ENCODE measurements at regions not wholly inside any gene's neighbourhood (a gene's known extent, or its start where the extent isn't known, plus 50 kb on each side); places are given as distances from the start of the nearest gene placed in this dataset.

DNA sequence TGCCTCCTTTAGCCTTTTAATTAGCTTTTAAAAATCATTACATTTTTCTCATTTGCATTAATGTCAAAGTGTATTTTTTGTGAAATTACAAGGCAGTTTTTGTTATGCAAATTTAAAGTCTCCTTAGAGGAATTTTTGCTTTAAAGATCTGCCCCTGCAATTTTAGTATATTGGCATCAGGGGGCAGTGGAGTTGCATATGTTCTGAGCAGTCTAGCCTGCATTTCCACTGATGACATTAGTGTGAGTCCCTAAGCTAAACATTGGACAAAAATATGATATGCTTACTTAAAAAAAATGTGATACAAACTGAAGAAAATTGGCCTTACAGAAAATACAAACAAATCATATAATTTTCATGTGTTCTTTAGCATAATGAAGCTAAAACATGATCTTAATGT is 426.5 kb downstream of the SLC4A3 start:
- TF ChIP-seq JUND (IDR thresholded peaks at IDR 0.05; ENCODE audit: low read depth): no peak
- DNase-seq (ENCODE audit: low read depth in 1 of 2, low spot score in 1 of 2): no peak
- in situ Hi-C loops (cut with HindIII; ENCODE audit: low pct_unique_long_range_greater_than_20kb, low sequenced_read_pairs): no loop called here

DNA sequence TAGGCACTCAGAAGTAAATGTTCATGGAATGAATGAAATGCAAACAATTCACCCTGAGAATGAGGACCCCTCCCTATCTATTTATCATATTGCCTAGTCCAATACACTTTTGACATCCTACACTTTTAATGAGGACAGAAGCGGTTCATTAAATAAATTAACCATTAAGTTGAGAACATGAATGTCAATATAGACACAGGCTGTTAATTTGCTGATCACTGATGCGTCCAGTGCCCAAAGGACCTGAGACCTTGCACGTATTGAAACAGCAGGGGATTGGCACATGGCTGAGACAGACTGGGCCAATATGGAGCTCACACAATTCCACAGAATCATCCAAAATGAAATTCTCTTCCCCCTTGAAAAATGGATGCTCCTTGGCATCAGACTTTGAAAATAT is 430.0 kb downstream of the SLC4A3 start:
- in situ Hi-C loops (cut with HindIII; ENCODE audit: low pct_unique_long_range_greater_than_20kb, low sequenced_read_pairs): no loop called here
- TF ChIP-seq JUND (IDR thresholded peaks at IDR 0.05; ENCODE audit: low read depth): no peak
- DNase-seq (ENCODE audit: low read depth in 1 of 2, low spot score in 1 of 2): no peak

DNA sequence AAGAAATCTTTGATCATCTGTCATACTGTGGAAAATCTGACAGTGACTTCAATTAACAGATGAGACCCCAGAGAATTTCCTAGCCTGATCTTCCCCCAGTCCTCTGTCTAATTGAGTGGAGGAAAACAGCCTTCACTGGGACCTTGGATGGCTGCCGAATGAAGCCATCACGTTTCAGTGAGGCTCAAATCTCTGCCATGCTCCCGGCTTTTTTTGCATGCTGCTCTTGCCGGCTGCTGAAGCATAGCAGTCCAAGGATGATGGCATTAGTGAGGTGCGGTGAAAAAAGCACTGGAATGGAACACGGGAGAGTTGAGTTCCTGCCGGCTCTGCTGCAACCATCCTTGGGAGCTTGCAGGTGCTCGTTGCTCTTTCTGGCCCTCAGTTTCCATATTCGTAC is 430.5 kb downstream of the SLC4A3 start:
- TF ChIP-seq JUND (IDR thresholded peaks at IDR 0.05; ENCODE audit: low read depth): no peak
- DNase-seq (ENCODE audit: low read depth in 1 of 2, low spot score in 1 of 2): no peak
- in situ Hi-C loops (cut with HindIII; ENCODE audit: low pct_unique_long_range_greater_than_20kb, low sequenced_read_pairs): no loop called here

GRCh38 chr2:220064111-220065030 is 436.9 kb downstream of the SLC4A3 start:
- in situ Hi-C loops (cut with HindIII; ENCODE audit: low pct_unique_long_range_greater_than_20kb, low sequenced_read_pairs): no loop called here
- no peak for TF ChIP-seq JUND (IDR thresholded peaks at IDR 0.05; ENCODE audit: low read depth)
- no peak for DNase-seq (ENCODE audit: low read depth in 1 of 2, low spot score in 1 of 2)

GRCh38 chr2:220065581-220065980 is 438.2 kb downstream of the SLC4A3 start:
- no peak for TF ChIP-seq JUND (IDR thresholded peaks at IDR 0.05; ENCODE audit: low read depth)
- DNase-seq (ENCODE audit: low read depth in 1 of 2, low spot score in 1 of 2): no peak
- in situ Hi-C loops (cut with HindIII; ENCODE audit: low pct_unique_long_range_greater_than_20kb, low sequenced_read_pairs): no loop called here

GRCh38 chr2:220068846-220069245 is 441.4 kb downstream of the SLC4A3 start:
- no peak for DNase-seq (ENCODE audit: low read depth in 1 of 2, low spot score in 1 of 2)
- in situ Hi-C loops (cut with HindIII; ENCODE audit: low pct_unique_long_range_greater_than_20kb, low sequenced_read_pairs): no loop called here
- no peak for TF ChIP-seq JUND (IDR thresholded peaks at IDR 0.05; ENCODE audit: low read depth)

- TF ChIP-seq JUND (IDR thresholded peaks at IDR 0.05; ENCODE audit: low read depth): no peak
- DNase-seq (ENCODE audit: low read depth in 1 of 2, low spot score in 1 of 2): no peak
- in situ Hi-C loops (cut with HindIII; ENCODE audit: low pct_unique_long_range_greater_than_20kb, low sequenced_read_pairs): no loop called here
These were observed 442.9 kb downstream of the SLC4A3 start for GRCh38 chr2:220070349-220070748.

DNA sequence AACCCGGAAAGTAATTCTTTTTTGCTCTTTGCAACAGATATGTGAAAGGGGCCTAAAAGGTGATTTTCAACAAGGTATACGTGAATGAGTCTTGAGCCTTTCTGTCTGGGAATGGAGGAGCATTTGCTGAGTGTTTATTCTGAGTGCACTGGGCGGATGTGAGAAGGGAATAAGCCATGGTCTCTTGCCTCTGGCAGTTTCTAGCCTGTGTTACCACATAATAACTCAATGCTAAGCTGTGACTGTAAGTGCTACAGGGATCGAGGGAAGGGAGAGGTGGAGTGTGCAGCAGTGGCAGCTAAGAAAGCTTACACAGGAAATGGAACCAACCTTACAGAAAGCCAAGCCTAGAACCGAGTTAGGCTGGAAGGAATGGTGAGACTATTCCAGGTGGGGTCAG is 444.3 kb downstream of the SLC4A3 start:
- no peak for TF ChIP-seq JUND (IDR thresholded peaks at IDR 0.05; ENCODE audit: low read depth)
- in situ Hi-C loops (cut with HindIII; ENCODE audit: low pct_unique_long_range_greater_than_20kb, low sequenced_read_pairs): no loop called here
- DNase-seq (ENCODE audit: low read depth in 1 of 2, low spot score in 1 of 2): no peak

DNA sequence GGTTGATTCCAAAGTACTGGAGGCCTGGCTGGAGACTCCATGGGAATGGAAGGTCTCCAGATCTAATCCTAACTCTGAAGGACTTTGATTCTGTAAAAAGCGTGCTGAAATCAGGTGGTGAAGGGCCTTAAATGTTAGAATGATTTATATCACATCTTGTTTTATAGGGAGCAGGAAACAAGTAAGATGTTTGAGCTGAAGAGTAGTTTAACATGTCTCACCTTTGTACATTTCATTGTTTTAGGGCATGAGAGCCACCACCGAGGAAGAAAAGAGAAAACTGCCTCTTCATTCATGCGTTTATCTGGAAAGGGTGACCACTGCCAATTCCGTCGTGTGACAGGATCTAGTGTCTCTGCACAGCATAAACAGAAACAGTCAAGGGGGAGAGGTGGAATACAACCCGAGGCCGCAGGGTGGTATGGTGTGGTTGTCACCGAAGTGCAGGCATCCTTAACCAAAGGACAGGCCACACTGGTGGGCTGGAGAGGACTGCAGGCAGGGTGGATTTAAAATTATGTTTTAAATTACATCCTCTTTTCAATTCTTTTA is 445.3 kb downstream of the SLC4A3 start:
- no peak for TF ChIP-seq JUND (IDR thresholded peaks at IDR 0.05; ENCODE audit: low read depth)
- in situ Hi-C loops (cut with HindIII; ENCODE audit: low pct_unique_long_range_greater_than_20kb, low sequenced_read_pairs): no loop called here
- no peak for DNase-seq (ENCODE audit: low read depth in 1 of 2, low spot score in 1 of 2)

GRCh38 chr2:220075835-220076234 is 448.4 kb downstream of the SLC4A3 start:
- DNase-seq (ENCODE audit: low read depth in 1 of 2, low spot score in 1 of 2): no peak
- in situ Hi-C loops (cut with HindIII; ENCODE audit: low pct_unique_long_range_greater_than_20kb, low sequenced_read_pairs): no loop called here
- no peak for TF ChIP-seq JUND (IDR thresholded peaks at IDR 0.05; ENCODE audit: low read depth)

- TF ChIP-seq JUND (IDR thresholded peaks at IDR 0.05; ENCODE audit: low read depth): peak; percentile 96
- in situ Hi-C loops (cut with HindIII; ENCODE audit: low pct_unique_long_range_greater_than_20kb, low sequenced_read_pairs): no loop called here
- peak; percentile 17 to 96 for DNase-seq (ENCODE audit: low read depth in 1 of 2, low spot score in 1 of 2)
These were observed 449.3 kb downstream of the SLC4A3 start for GRCh38 chr2:220076734-220077133.

DNA sequence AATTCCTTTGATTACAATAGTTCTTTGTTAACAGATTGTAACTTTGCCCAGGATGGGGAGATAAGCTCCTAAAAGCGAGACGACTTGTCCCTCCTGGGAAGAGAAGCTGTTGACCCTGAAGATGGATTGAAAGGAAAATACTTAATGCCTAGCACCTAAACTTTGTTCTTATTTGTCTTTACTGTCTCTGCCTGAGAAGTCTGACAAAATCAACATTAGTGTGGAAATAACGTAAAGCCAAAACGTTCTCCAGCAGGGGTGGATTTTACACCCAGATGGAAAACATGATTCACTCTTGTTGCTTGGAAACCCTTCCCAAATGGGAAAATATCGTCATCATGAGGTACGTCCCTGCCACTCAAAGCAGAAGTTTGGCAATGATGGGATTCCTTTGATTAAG is 450.1 kb downstream of the SLC4A3 start:
- peak in 1 of 2 experiments; percentile 94 for DNase-seq (ENCODE audit: low read depth in 1 of 2, low spot score in 1 of 2)
- in situ Hi-C loops (cut with HindIII; ENCODE audit: low pct_unique_long_range_greater_than_20kb, low sequenced_read_pairs): no loop called here
- TF ChIP-seq JUND (IDR thresholded peaks at IDR 0.05; ENCODE audit: low read depth): peak; percentile 98

GRCh38 chr2:220078439-220078838 is 451.0 kb downstream of the SLC4A3 start:
- DNase-seq (ENCODE audit: low read depth in 1 of 2, low spot score in 1 of 2): peak in 1 of 2 experiments; percentile 71
- in situ Hi-C loops (cut with HindIII; ENCODE audit: low pct_unique_long_range_greater_than_20kb, low sequenced_read_pairs): no loop called here

More at GRCh38 chr2:220078439-220078838, 451.0 kb downstream of the SLC4A3 start:
- no peak for TF ChIP-seq JUND (IDR thresholded peaks at IDR 0.05; ENCODE audit: low read depth)

Measured in T47D (cell line).